Endodermal cell (in vitro differentiated cells): ENCODE measurements at regions not wholly inside any gene's neighbourhood (a gene's known extent, or its start where the extent isn't known, plus 50 kb on each side); places are given as distances from the start of the nearest gene placed in this dataset.

Experiments used
- DNase-seq: peaks from one replicate; pipeline ENCODE4 v3.0.0-alpha.2; 2017
- H3K27ac ChIP-seq: 2 replicates; pipeline ENCODE4 v1.5.1; 2013; ENCODE audit warnings: mild to moderate bottlenecking, low read depth, low read length, moderate library complexity
- H3K27me3 ChIP-seq: 2 replicates; pipeline ENCODE4 v1.6.1; 2013; ENCODE audit warnings: mild to moderate bottlenecking, low read length, moderate library complexity; ENCODE audit not compliant: insufficient read depth, control insufficient read depth, poor library complexity, severe bottlenecking
- H3K36me3 ChIP-seq: 2 replicates; pipeline ENCODE4 v1.7.0; 2013; ENCODE audit warnings: mild to moderate bottlenecking, low read length, moderate library complexity; ENCODE audit not compliant: control insufficient read depth, insufficient read depth
- H3K4me1 ChIP-seq: one replicate; pipeline ENCODE4 v1.7.0; 2013; ENCODE audit warnings: low read length; ENCODE audit not compliant: control insufficient read depth, insufficient read depth
- H3K4me3 ChIP-seq: 2 replicates; pipeline ENCODE4 v1.5.1; 2013; ENCODE audit warnings: mild to moderate bottlenecking, low read length, moderate library complexity
- H3K9ac ChIP-seq: 2 replicates; pipeline ENCODE4 v1.6.1; 2013; ENCODE audit warnings: mild to moderate bottlenecking, low read length, moderate library complexity; ENCODE audit not compliant: poor library complexity, severe bottlenecking; ENCODE audit errors: extremely low read depth
- H3K9me3 ChIP-seq: 2 replicates; pipeline ENCODE4 v1.6.1; 2013; ENCODE audit warnings: mild to moderate bottlenecking, low read length, moderate library complexity; ENCODE audit not compliant: control insufficient read depth
- H3K27ac Mint-ChIP-seq: 2 replicates; pipeline ENCODE4 v1.8.0; 2020; ENCODE audit warnings: mixed read lengths
- H3K27me3 Mint-ChIP-seq: 2 replicates; pipeline ENCODE4 v1.8.0; 2021; ENCODE audit warnings: mild to moderate bottlenecking, mixed read lengths; ENCODE audit not compliant: insufficient read depth
- H3K36me3 Mint-ChIP-seq: 2 replicates; pipeline ENCODE4 v1.8.0; 2020; ENCODE audit warnings: low read depth, mixed read lengths
- H3K4me1 Mint-ChIP-seq: 2 replicates; pipeline ENCODE4 v1.8.0; 2020; ENCODE audit warnings: mixed read lengths
- H3K4me3 Mint-ChIP-seq: 2 replicates; pipeline ENCODE4 v1.8.0; 2020; ENCODE audit warnings: mild to moderate bottlenecking, moderate library complexity, mixed read lengths
- H3K9me3 Mint-ChIP-seq: 2 replicates; pipeline ENCODE4 v1.8.0; 2020; ENCODE audit warnings: mild to moderate bottlenecking, mixed read lengths
- WGBS, 2 experiments: methylation state at CpG; one replicate each; pipeline versions ENCODE4 v1.1.5 to v1.1.7; 2013; ENCODE audit warnings: missing lambda C conversion rate in 2 of 2, mixed read lengths in 1 of 2; ENCODE audit not compliant: insufficient coverage in 1 of 2, insufficient read length in 1 of 2; 5-methylcytosine and 5-hydroxymethylcytosine counted together
- TF ChIP-seq, protein P1 (sequence below): fragments of 200-600 bp; sonication (generic); conservative IDR thresholded peaks from 2 replicates; pipeline ENCODE4 v1.5.0; 2021; ENCODE audit warnings: antibody characterized with exemption, mild to moderate bottlenecking

DNA sequence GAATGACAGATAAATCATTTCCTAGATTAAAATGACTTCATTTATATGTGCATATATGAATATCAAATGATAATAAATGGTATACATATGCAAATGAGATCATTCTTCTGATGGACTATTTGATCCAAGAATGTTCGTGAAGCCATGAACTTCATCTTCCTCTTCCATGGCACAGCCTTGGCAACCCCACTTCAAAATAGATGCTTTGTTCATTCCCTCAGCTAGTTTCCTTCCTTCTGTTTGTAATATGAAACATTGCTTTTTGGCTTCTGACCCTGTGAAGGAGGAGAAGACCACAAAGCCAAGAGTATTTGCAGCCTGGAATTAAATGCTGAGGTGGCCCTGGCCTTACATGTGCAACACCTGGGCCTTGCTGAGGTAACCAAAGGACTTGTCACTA is 106.8 kb upstream of the LIFR start:
- WGBS, 2 experiments = 98% methylated on average over 1 of the region's 1 CpG; no CpG with 5 or more reads in 1 of the 2 experiments
- Histone ChIP-seq H3K27me3 (no peaks in the 10 kb centered on the region), H3K4me3 (no peak overlapping the region), H3K9me3 (no peaks in the 10 kb centered on the region), H3K9ac (no peak overlapping the region), H3K4me1 (peaks cover 18% of the 10 kb centered on the region), H3K27ac (no peak overlapping the region), H3K36me3 (no peaks in the 10 kb centered on the region)
- H3K27me3 Mint-ChIP-seq = peaks cover 4% of the 10 kb centered on the region
- TF ChIP-seq, protein P1, sequence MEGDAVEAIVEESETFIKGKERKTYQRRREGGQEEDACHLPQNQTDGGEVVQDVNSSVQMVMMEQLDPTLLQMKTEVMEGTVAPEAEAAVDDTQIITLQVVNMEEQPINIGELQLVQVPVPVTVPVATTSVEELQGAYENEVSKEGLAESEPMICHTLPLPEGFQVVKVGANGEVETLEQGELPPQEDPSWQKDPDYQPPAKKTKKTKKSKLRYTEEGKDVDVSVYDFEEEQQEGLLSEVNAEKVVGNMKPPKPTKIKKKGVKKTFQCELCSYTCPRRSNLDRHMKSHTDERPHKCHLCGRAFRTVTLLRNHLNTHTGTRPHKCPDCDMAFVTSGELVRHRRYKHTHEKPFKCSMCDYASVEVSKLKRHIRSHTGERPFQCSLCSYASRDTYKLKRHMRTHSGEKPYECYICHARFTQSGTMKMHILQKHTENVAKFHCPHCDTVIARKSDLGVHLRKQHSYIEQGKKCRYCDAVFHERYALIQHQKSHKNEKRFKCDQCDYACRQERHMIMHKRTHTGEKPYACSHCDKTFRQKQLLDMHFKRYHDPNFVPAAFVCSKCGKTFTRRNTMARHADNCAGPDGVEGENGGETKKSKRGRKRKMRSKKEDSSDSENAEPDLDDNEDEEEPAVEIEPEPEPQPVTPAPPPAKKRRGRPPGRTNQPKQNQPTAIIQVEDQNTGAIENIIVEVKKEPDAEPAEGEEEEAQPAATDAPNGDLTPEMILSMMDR = no peak
- no peak overlapping the region for H3K27ac Mint-ChIP-seq
- H3K36me3 Mint-ChIP-seq = no peaks in the 10 kb centered on the region
- peaks cover 58% of the 10 kb centered on the region for H3K4me1 Mint-ChIP-seq
- no peaks in the 10 kb centered on the region for H3K9me3 Mint-ChIP-seq
- DNase-seq = no peak
- no peak overlapping the region for H3K4me3 Mint-ChIP-seq

DNA sequence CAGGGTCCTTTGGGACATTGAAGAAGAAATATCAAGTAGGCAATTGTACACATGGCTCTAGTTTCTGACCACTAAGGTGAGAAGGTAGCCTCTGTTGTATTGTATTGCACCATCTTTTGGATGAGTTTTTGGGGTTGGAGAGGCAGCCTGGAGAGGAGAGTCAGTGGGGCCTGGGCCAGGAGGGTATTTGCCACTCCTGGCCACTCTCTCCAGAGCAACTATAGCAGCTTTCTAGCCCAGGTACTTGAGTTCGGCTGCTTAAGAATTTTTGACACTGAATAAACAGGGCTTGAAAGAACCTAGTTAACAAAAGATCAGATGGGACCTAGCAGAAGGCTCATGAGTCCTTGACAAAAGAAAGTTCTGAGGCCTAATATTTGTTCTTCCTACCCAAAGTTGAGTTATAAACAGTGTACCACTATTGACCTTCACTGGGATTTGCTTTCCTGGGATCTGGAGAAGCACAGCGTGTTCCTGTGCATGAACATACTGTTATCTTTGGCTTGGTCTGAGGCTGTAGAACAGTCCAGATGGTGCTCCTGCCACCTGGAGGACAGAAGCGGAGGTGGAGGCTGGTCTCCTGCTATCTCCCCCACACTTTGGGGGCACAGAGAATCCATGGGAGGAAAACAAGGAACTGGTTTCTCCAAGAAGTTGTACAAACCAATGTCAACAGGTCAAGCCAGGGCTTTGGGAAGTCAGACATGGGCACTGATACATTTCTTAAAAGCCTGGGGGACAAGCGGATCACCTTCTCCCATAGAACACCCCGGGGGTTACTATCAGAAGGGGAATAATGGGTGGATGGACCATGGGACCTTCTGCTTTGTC is 110.4 kb upstream of the LIFR start:
- no peak overlapping the region for H3K27ac Mint-ChIP-seq
- TF ChIP-seq, protein P1 = peak; percentile 90
- H3K36me3 Mint-ChIP-seq = no peaks in the 10 kb centered on the region
- DNase-seq = peak; percentile 71
- H3K4me3 Mint-ChIP-seq = no peak overlapping the region
- H3K9me3 Mint-ChIP-seq = no peaks in the 10 kb centered on the region
- 83 to 89% methylated on average over 3 to 5 of the region's 5 CpGs for WGBS, 2 experiments
- peaks cover 4% of the 10 kb centered on the region for H3K27me3 Mint-ChIP-seq
- H3K4me1 ChIP-seq = peaks cover 26% of the 10 kb centered on the region
- H3K4me1 Mint-ChIP-seq = peaks cover 51% of the 10 kb centered on the region
- H3K9me3 ChIP-seq = no peaks in the 10 kb centered on the region
- no peak overlapping the region for H3K9ac ChIP-seq
- no peak overlapping the region for H3K4me3 ChIP-seq
- H3K27me3 ChIP-seq = no peaks in the 10 kb centered on the region
- no peaks in the 10 kb centered on the region for H3K36me3 ChIP-seq
- H3K27ac ChIP-seq = no peak overlapping the region

DNA sequence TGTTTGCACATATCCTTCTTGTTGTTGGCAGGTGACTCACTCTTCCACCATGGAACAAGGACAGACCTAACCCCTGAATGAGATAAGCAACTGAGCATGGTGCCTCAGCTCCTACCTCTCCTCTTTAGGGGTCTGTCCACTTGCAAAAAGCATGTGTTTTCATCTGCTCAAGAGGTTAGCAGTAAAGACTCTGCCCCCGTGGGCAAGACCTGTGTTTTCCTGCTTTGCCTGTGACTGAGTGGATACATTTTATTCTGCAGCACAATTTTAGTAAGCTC is 111.0 kb upstream of the LIFR start:
- Histone ChIP-seq H3K36me3 (no peaks in the 10 kb centered on the region), H3K4me3 (no peak overlapping the region), H3K27ac (no peak overlapping the region), H3K4me1 (peaks cover 25% of the 10 kb centered on the region), H3K27me3 (no peaks in the 10 kb centered on the region), H3K9me3 (no peaks in the 10 kb centered on the region), H3K9ac (no peak overlapping the region)
- no peak for DNase-seq
- Mint-ChIP-seq H3K4me1 (peaks cover 50% of the 10 kb centered on the region), H3K27me3 (peaks cover 4% of the 10 kb centered on the region), H3K4me3 (no peak overlapping the region), H3K36me3 (no peaks in the 10 kb centered on the region), H3K27ac (no peak overlapping the region), H3K9me3 (no peaks in the 10 kb centered on the region)
- TF ChIP-seq, protein P1 = no peak
- WGBS, 2 experiments = 83% methylated on average over 1 of the region's 1 CpG; no CpG with 5 or more reads in 1 of the 2 experiments
